ENCODE measurements at regions not wholly inside any gene's neighbourhood (a gene's known extent, or its start where the extent isn't known, plus 50 kb on each side); places are given as distances from the start of the nearest gene placed in this dataset.

DNA sequence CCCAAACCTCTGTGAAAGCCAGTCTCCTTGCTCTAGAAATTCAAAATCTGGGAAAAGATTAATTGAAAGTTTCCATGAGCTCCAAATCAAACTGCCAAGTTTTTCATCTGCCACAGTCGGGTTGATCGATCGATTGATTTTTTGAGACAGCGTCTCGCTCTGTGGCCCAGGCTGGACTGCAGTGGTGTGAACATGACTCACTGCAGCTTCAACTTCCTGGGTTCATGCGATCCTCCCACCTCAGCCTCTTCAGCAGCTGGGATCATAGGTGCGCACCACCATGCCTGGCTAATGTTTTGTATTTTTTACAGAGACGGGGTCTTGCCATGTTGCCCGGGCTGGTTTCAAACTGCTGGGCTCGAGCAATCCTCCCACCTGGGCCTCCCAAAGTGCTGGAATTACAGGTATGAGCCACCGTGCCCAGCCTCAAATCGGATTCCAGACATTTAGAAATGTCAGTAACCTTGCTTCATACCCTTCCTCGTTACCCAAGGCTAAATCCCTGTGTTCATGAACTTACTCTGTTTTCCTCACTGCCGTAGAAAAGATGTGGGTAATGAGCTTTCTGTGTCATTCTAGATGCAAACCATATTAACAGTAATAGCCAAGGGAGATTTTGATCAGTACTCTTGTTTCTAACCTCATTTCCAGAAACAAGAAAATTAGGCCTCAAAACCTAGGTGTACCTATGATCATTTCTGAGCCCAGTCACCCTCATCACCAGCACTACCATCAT lies 105.9 kb upstream of the AKAP13 start:
- no peak overlapping the region for H3K4me3 ChIP-seq

GRCh38 chr15:85276508-85276907 lies 103.9 kb upstream of the AKAP13 start:
- no peak for ATAC-seq (ENCODE audit: insufficient read depth, low FRiP score)
- 73 to 77% methylated on average over 4 of the region's 4 CpGs for WGBS, 2 donors

More for the DNA sequence above, 105.9 kb upstream of the AKAP13 start:
- H3K36me3 ChIP-seq (ENCODE audit: control insufficient read depth in 4 of 4, insufficient read depth in 4 of 4, low read length in 4 of 4) = no peaks in the 10 kb centered on the region
- DNase-seq (no peak), ATAC-seq (ENCODE audit: insufficient read depth, low FRiP score) (no peak)
- TF ChIP-seq CTCF (IDR thresholded peaks at IDR 0.05; ENCODE audit: control extremely low read depth, extremely low read depth) = no peak
- H3K4me1 ChIP-seq (ENCODE audit: control insufficient read depth in 5 of 5, insufficient read depth in 5 of 5, low read length in 5 of 5) = no peaks in the 10 kb centered on the region
- no peaks in the 10 kb centered on the region for H3K9me3 ChIP-seq (ENCODE audit: control insufficient read depth in 4 of 4, insufficient read depth in 3 of 4, low read length in 3 of 4)
- H3K27ac ChIP-seq (ENCODE audit: low read depth in 1 of 2, low read length in 1 of 2) = no peak overlapping the region
- no peaks in the 10 kb centered on the region for H3K27me3 ChIP-seq (ENCODE audit: control insufficient read depth in 3 of 3, insufficient read depth in 3 of 3, low read length in 2 of 3)
- H3K9ac ChIP-seq (ENCODE audit: insufficient read depth in 1 of 2, low read length in 2 of 2) = no peak overlapping the region
- 91 to 93% methylated on average over 14 of the region's 14 CpGs for WGBS, 2 donors

GRCh38 chr15:85276921-85277320 lies 103.5 kb upstream of the AKAP13 start:
- no peak for TF ChIP-seq CTCF (IDR thresholded peaks at IDR 0.05; ENCODE audit: control extremely low read depth, extremely low read depth)
- H3K27ac ChIP-seq (ENCODE audit: low read depth in 1 of 2, low read length in 1 of 2) = no peak overlapping the region
- H3K9me3 ChIP-seq (ENCODE audit: control insufficient read depth in 4 of 4, insufficient read depth in 3 of 4, low read length in 3 of 4) = no peaks in the 10 kb centered on the region
- no peaks in the 10 kb centered on the region for H3K4me1 ChIP-seq (ENCODE audit: control insufficient read depth in 5 of 5, insufficient read depth in 5 of 5, low read length in 5 of 5)
- H3K36me3 ChIP-seq (ENCODE audit: control insufficient read depth in 4 of 4, insufficient read depth in 4 of 4, low read length in 4 of 4) = no peaks in the 10 kb centered on the region
- no peak overlapping the region for H3K9ac ChIP-seq (ENCODE audit: insufficient read depth in 1 of 2, low read length in 2 of 2)
- DNase-seq = no peak
- 88 to 96% methylated on average over 8 of the region's 8 CpGs for WGBS, 2 donors
- no peak for ATAC-seq (ENCODE audit: insufficient read depth, low FRiP score)
- H3K27me3 ChIP-seq (ENCODE audit: control insufficient read depth in 3 of 3, insufficient read depth in 3 of 3, low read length in 2 of 3) = no peaks in the 10 kb centered on the region
- H3K4me3 ChIP-seq = no peak overlapping the region

More at GRCh38 chr15:85276508-85276907, 103.9 kb upstream of the AKAP13 start:
- no peak for DNase-seq
- H3K4me3 ChIP-seq = no peak overlapping the region
- H3K4me1 ChIP-seq (ENCODE audit: control insufficient read depth in 5 of 5, insufficient read depth in 5 of 5, low read length in 5 of 5) = no peaks in the 10 kb centered on the region
- H3K27me3 ChIP-seq (ENCODE audit: control insufficient read depth in 3 of 3, insufficient read depth in 3 of 3, low read length in 2 of 3) = no peaks in the 10 kb centered on the region
- no peak for TF ChIP-seq CTCF (IDR thresholded peaks at IDR 0.05; ENCODE audit: control extremely low read depth, extremely low read depth)
- H3K9ac ChIP-seq (ENCODE audit: insufficient read depth in 1 of 2, low read length in 2 of 2) = no peak overlapping the region
- no peaks in the 10 kb centered on the region for H3K9me3 ChIP-seq (ENCODE audit: control insufficient read depth in 4 of 4, insufficient read depth in 3 of 4, low read length in 3 of 4)
- H3K27ac ChIP-seq (ENCODE audit: low read depth in 1 of 2, low read length in 1 of 2) = no peak overlapping the region
- H3K36me3 ChIP-seq (ENCODE audit: control insufficient read depth in 4 of 4, insufficient read depth in 4 of 4, low read length in 4 of 4) = no peaks in the 10 kb centered on the region
